ENCODE measurements at regions not wholly inside any gene's neighbourhood (a gene's known extent, or its start where the extent isn't known, plus 50 kb on each side); places are given as distances from the start of the nearest gene placed in this dataset.

- no TSS peak for BruUV-seq (replicated peaks)
- Histone ChIP-seq H2BK120ac (ENCODE audit: low read depth, low read length) (no peak overlapping the region), H3K27me3 (ENCODE audit: control insufficient read depth, insufficient read depth, low read length) (peaks cover 33% of the 10 kb centered on the region), H4K5ac (ENCODE audit: low read depth, low read length) (no peak overlapping the region), H3K27ac (ENCODE audit: insufficient read depth, low read length) (no peak overlapping the region), H2BK5ac (ENCODE audit: low read depth, low read length, poor library complexity, severe bottlenecking) (no peak overlapping the region), H3K79me1 (ENCODE audit: low read depth in 1 of 2, low read length in 2 of 2) (no peaks in the 10 kb centered on the region), H3K14ac (replicated peaks; ENCODE audit: low read depth, low read length) (no peak overlapping the region), H4K8ac (ENCODE audit: low read depth in 2 of 2, low read length in 2 of 2) (no peak overlapping the region), H3K36me3 (ENCODE audit: control insufficient read depth, insufficient read depth, low read length) (no peaks in the 10 kb centered on the region), H2AK5ac (ENCODE audit: low read depth, low read length) (no peak overlapping the region), H3K9me1 (ENCODE audit: insufficient read depth, low read length) (0 out of 2 replicates have a peak, but pooled peaks cover 4% of the 10 kb centered on the region), H2AK9ac (replicated peaks; ENCODE audit: low read depth, low read length, poor library complexity) (no peak overlapping the region), H4K91ac (ENCODE audit: insufficient read depth, low read depth, low read length) (no peak overlapping the region), H3K18ac (ENCODE audit: low read depth, low read length) (no peak overlapping the region), H2BK20ac (ENCODE audit: low read depth, low read length) (no peak overlapping the region), H3K9me3 (ENCODE audit: control insufficient read depth, insufficient read depth, low read length) (no peaks in the 10 kb centered on the region), H2AFZ (replicated peaks; ENCODE audit: low read length, poor library complexity) (no peak overlapping the region), H3K4ac (ENCODE audit: low read depth, low read length) (no peak overlapping the region), H3K4me1 (ENCODE audit: control insufficient read depth, insufficient read depth, low read length) (no peaks in the 10 kb centered on the region), H4K20me1 (ENCODE audit: insufficient read depth, low read length) (no peaks in the 10 kb centered on the region), H2BK15ac (ENCODE audit: low read depth, low read length) (no peak overlapping the region), H3K4me3 (ENCODE audit: insufficient read depth, low read depth, low read length) (no peak overlapping the region), H3K56ac (ENCODE audit: extremely low read depth, insufficient read depth, low read length) (no peak overlapping the region), H3K4me2 (ENCODE audit: low read depth, low read length) (no peak overlapping the region), H3K23ac (ENCODE audit: low read depth, low read length) (no peak overlapping the region), H3K9ac (ENCODE audit: low read depth, low read length) (no peak overlapping the region)
- dilution Hi-C loops (cut with HindIII; ENCODE audit: low sequenced_read_pairs, unreplicated experiment) (no loop called here), intact Hi-C loops (cut with micrococcal nuclease) (no loop called here), in situ Hi-C loops (cut with MboI; ENCODE audit: low sequenced_read_pairs) (no loop called here)
- 67% methylated on average over 3 of the region's 3 CpGs; no CpG with 5 or more reads in 1 of the 2 experiments for WGBS, 2 experiments (ENCODE audit: extremely low coverage in 2 of 2, insufficient read length in 1 of 2)
- CTCF ChIA-PET = no interaction called here
- TF ChIP-seq BHLHE40 (IDR thresholded peaks at IDR 0.05; ENCODE audit: low read depth, low read length) (no peak), NFE2L2 (IDR thresholded peaks at IDR 0.05; ENCODE audit: low read depth, low read length) (no peak), RCOR1 (IDR thresholded peaks at IDR 0.05; ENCODE audit: insufficient replicate concordance, low read length) (no peak), MXI1 (IDR thresholded peaks at IDR 0.05; ENCODE audit: borderline replicate concordance, low read depth, low read length) (no peak), FOS (IDR thresholded peaks at IDR 0.05; ENCODE audit: low read depth, low read length) (no peak)
- POLR2A ChIA-PET (ENCODE audit: unreplicated experiment) = no interaction called here
- DNase-seq (no peak), ATAC-seq (ENCODE audit: low read depth) (no peak)
Measured at GRCh38 chr15:70294731-70295305, 197.1 kb upstream of the TLE3 start.
